DMS 273 treated with DMSO at 0.1 percent for 48 hours (cell line): ENCODE measurements at regions not wholly inside any gene's neighbourhood (a gene's known extent, or its start where the extent isn't known, plus 50 kb on each side); places are given as distances from the start of the nearest gene placed in this dataset.
"Not testable (repeated sequence)": the region's sequence is repeated elsewhere in the genome, so short reads cannot be mapped to it uniquely, and the experiment has no call there.

Experiments used
- DNase-seq: peaks from one replicate; lab custom pipeline; 2025; lab: John Stamatoyannopoulos, UW

GRCh38 chr11:112617977-112618826 is 343.0 kb upstream of the NCAM1 start:
- DNase-seq = no peak

DNA sequence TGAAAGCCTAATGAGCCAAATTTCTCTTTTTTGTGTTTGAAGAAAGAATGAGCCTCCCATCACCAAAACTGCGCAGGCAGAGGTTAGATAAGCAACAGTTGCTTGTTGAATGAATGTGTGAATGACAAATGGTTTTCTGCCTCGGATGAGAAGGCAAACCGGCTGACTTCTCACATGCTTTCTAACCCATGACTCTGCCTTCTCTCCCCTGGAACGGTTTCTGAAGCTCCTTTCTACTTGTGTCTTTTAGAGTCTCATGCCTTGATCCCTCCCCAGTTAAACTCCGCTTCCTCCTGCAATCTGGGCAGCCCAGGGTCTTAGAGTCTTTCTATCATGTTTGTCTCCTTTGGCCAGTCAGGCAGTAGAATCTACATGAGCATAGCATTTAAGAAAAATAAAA is 342.1 kb upstream of the NCAM1 start:
- no peak for DNase-seq

GRCh38 chr11:112620621-112621394 is 340.4 kb upstream of the NCAM1 start:
- no peak for DNase-seq

- DNase-seq = no peak
Measured at GRCh38 chr11:112623057-112623456, 338.2 kb upstream of the NCAM1 start.

GRCh38 chr11:112624431-112624830 is 336.8 kb upstream of the NCAM1 start:
- DNase-seq = no peak

GRCh38 chr11:112624971-112625370 is 336.2 kb upstream of the NCAM1 start:
- not testable (repeated sequence) for DNase-seq

DNA sequence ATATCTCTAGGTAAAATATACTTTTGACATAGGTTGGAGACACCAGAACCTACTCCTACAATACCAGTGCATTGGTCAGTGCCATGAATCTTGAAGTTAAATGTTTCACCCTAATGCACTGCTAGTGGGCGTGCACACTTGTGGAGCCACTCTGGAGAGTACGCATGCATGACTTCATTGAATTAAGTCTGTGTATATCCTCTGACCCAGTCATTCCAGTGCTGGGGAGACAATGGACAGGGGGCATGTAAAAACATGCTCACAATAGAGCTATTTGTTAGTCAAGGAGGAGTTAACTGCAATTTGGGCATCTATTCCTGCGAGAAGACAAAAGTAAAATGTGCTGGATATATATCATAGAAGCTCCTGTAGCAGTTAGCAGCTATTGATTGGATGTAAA is 335.4 kb upstream of the NCAM1 start:
- DNase-seq = no peak

- DNase-seq = no peak
Measured at GRCh38 chr11:112626731-112627130, 334.5 kb upstream of the NCAM1 start.

DNA sequence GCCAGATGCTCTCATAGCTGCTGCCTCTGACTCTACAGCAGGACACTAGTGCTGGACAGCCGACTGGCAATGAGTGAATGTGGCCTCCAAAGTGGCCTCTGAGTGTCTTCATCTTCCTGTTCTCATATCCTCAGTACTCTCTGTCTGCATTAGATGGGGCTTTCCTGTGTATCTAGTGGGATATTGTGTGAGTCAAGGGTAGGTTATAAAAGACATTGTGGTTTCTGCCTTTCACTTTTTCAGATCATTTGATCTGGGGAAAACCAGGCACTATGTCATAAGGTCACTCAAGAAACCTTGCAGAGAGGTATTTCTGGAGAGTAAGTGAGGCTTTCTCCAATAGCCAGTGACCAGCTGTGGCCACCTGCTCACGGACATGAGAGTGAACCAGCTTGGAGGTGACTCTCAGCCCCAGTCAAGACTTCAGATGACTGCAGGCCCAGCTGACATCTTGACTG is 333.6 kb upstream of the NCAM1 start:
- DNase-seq = no peak

DNA sequence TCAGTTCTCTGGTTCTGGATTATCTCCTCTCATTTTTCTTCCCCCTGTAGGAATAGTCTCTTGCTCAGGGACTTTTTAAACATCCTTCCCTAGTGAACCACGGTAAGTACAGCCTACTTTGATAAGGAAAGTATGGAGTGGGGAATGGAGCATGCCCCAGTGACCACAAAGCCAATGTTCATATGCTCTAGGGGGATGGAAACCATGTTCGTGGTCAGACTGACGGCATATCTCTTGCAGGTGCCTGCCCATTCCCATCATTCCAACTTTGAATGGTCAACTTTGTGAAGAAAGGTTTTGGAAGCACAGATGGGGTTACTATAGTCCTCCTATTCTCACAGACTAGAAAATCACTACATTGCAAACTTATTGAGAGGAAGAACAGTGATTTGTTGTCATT is 332.5 kb upstream of the NCAM1 start:
- DNase-seq = no peak

DNA sequence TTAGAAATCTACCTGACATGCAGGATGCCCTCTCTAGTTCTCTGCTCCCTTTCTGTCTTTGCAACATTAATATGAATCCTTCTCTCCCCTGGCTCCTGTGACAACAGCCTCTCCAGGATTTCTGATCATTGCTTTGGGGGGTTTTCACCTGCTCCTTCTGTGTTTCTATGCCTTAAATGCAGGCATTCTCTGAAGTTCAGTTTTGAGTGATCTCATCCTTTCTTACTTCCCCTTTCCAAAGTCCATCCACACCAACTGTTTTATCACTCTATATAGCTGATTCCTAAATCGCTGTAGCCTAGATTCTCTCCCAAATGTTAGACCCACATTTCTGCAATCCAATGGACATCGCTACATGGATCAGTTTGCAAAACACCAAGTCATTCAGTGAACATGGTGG is 330.7 kb upstream of the NCAM1 start:
- DNase-seq = no peak

DNA sequence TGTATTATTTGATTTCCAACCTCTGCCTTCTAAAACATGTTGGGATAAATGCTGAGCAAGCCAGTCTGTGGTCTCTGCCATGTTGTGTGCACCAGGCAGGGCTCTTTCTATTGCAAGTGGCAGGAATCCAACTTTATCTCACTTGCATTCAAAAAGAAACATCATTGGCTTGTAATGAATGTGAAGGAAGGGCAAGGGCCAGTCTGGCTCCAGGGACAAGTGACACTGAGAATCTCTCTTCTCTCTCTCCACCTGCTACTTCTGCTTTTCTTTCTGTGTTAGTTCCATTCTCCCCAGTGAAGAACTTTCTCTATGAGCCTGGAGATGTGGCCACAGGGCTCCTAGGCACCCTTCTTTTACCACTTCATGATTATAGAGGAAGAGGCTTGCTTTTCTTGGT is 329.9 kb upstream of the NCAM1 start:
- DNase-seq = no peak

DNA sequence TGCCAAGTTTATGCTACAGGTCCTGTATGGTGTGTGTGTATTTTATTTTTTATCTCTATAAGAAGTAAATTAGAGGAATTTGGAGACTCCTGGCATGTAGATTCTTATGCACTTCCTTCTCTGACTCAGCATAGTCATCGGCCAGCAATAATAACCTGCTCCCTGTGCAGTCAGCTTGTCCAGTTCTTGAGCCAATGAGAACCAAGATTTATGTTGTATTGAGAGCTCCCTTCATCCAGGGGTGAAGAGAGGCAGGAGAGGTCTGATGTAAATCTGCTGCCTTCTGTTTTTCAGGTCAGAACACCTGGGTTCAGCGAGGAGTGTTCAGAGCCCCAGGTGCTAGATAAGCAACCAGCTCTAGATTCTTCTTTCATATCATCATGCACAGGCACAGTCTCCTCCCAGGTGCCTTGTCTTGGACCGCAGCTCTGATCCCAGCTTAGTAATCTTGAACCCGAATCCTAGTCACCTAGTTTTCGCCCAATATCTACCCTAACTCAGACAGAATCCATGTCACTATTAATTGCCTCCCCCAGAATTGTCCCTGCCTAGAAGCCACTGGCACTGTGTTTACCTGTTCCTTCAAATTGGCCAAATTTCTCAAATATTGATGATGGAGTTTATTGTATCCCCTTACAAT is 328.2 kb upstream of the NCAM1 start:
- no peak for DNase-seq

DNA sequence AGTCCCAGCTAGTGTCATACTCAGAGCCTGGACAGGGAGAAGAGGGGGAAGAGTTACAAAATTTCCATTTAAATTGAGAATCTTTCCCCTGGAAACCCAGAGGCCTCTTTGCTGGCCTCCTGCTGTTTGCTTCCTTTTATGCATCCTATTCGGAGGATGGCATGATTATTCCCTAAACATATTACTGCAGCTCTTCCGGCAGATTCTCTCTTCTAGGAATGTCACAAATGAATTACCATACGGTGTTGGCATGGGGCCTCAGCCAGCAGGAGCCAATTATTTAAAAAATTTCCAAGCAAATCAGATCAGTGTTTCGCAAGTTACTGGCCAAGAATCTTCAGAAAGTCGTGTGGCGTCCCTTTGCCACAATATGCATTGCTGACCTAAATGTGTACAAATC is 326.7 kb upstream of the NCAM1 start:
- DNase-seq = no peak

DNA sequence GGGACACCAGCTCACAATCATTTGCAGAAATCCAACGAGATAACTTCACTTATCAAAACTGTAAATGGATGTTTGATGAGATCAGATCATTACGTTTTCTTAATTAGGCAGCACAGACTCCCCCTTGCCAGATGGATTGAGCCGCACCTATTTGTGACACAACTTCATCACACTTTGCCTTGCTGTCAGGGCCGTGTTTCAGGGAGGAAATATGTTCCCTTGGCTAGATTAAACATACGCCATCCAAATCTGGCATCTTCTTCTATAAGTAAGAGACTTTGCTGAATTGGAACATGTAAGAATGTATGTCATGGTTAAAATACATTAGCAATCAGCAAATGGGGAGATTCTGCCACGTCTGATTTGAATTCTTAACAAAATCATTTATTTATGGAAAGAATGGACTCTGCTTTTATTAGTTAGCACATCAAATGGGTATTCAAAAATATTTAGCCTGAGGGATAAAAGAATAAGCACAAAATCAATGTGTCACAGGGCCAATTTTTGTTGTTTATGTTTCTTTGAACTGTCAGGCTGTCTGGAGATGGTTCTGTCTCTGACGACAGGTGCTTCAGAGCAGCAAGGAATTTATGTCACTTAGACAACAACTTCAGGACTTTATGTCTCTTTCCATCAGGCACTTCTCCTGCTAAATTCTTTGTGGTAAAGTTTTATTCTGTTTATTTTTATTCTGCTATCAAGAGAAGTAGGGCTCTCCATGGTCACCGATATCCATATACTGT is 326.1 kb upstream of the NCAM1 start:
- DNase-seq = no peak

GRCh38 chr11:112637076-112637475 is 324.1 kb upstream of the NCAM1 start:
- DNase-seq = no peak

DNA sequence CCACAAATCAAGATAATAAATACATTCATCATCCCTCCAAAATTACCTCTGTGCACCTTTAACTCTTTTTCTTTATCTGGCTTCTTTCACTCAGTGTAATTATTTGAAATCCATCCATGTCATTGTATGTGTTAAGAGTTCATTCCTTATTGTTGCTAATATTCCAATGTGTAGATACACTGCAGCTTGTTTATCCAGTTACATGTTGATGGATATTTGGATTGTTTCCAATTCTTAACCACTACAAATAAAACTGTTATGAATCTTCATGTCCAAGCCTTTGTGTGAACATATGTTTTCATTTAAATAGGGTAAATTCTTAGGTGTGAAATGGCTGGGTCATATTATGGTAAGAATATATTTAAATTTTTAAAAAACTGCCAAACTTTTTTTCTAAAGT is 323.3 kb upstream of the NCAM1 start:
- DNase-seq = no peak

DNA sequence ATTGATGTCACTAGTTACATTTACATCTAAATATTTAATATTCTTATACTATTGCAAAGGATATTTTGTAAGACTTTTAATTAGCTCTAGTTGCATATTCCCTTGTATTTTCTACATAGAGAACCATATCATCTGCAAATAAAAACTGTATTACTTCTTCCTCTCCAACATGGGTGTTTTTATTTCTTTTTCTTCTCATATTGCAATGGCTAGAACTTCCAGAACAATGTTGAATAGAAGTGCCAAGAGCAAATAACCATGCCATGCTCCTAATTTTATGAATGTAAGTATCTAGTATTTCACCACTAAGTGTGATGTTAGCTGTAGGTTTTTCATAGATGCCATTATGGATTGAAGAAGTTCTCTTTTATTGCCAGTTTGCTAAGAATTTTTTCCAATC is 321.8 kb upstream of the NCAM1 start:
- no peak for DNase-seq

DNA sequence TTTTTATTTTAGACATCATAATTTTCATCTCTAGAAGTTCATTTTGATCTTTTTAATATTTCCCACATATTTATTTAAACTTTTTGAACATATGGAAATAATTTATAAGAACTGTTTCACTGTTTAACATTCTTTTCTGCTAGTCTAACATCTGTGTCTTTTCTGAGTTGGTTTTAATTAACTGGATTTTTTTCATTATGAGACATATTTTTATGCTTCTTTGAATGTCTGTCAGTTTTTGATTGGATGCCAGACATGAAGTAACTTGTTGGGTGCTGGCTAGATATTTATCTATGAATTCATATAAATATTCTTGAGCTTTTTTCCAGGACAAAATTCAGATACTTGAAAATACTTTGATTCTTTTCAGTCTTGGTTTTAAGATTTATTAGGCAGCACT is 317.8 kb upstream of the NCAM1 start:
- no peak for DNase-seq

DNA sequence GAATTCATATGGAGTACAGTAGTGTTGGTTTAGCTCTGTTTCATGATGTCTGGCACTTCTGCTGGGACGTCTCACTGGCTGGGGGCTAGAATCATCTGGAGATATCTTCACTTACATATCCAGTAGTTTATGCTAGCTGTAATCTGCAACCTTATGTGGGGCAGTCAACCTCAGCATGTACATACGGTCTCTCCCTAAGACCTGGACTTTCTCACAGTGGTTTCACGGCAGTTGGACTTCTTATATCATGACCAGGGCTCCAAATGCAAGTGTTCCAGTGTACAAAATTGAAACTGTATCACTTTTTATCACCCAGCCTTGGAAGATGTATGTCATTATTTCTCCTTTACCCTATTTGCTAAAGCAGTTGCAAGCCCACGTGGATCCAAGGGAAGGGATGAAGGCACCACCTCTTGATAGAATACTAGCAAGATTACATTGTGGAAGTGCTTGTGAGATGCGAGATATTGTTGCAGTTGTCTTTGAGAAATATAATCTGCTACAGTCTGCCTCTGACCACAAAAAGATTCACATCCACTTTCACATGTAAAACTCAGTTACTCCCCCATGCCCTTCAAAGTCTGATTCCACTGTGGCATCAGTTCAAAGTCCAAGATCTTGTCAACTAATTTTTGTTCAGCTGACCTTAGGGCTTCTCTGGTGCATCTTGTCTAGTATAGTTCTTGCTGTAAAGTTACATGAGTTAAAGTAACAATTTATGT is 316.6 kb upstream of the NCAM1 start:
- DNase-seq = no peak

DNA sequence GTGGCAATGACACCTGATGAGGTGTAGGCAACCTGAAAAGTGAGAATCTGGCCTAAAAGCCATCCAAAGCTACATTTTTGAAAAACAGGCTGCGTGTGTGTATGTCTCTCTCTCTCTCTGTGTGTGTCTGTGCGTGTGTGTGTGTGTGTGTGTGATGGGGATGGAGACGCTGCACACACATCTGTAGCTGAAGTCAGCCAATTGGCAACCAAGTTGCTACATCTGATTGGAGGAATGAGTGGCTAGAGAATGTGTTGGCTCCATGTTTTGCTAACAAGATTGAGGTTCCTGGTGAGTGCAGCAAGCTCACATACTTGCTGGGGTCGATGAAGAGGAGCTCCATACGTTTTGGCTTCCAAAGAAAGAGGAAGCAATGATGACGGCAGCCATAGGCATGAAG is 311.4 kb upstream of the NCAM1 start:
- no peak for DNase-seq

DNA sequence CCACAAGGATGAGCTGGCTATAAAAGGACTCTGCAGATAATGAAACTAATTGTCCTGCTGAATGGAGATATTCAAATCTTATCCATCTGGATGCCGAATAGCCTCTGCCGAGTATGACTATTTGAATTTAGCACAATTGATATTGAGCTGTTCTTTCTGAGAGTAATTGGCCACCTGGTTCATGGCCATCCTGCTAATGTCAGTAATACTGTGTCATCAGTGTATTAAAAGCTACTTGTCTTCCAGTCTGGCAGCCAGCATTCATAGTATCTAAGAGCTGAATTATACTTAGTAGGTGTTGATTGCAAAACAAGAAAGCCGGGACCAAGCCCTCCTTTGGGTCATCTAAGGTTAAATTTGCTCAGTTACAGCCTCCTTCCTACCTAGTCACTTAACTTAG is 310.7 kb upstream of the NCAM1 start:
- no peak for DNase-seq
